ENCODE measurements at regions not wholly inside any gene's neighbourhood (a gene's known extent, or its start where the extent isn't known, plus 50 kb on each side); places are given as distances from the start of the nearest gene placed in this dataset.

DNA sequence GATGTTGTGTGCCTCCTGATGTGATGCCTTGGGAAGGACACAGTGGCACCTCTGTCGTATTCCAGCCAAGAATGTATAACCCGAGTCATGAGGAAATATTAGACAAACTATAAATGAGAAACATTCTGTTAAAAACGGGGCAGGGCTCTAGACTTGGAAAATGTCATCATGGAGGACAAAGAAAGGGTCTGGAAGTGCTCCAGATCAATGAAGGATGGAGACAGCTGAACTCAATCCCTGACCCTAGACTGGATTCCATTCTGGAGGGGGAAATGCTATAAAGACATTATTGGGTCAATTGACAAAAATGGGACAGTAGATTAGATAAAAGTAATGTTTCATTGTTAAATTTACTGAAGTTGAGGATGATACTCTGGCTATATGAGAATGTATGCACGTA is 92.1 kb downstream of the SLC4A3 start:
- no TSS peak for BruUV-seq (replicated peaks)
- H3K4me1 Mint-ChIP-seq (ENCODE audit: insufficient read depth, unreplicated experiment): peaks cover 23% of the 10 kb centered on the region
- ChIA-PET POLR2A (interaction anchor here (1.0 kb wide), 1 partner anchor 16 kb away, joined by 3 read pairs; no protein-coding TSS in a partner anchor), CTCF (no interaction called here)
- no peaks in the 10 kb centered on the region for H3K27me3 Mint-ChIP-seq (ENCODE audit: insufficient read depth, unreplicated experiment)
- no peak for DNase-seq (ENCODE audit: unreplicated experiment)
- H3K27ac Mint-ChIP-seq (ENCODE audit: low read depth, unreplicated experiment): no peak overlapping the region
- intact Hi-C loops (cut with micrococcal nuclease): no loop called here
- TF ChIP-seq, protein P1, sequence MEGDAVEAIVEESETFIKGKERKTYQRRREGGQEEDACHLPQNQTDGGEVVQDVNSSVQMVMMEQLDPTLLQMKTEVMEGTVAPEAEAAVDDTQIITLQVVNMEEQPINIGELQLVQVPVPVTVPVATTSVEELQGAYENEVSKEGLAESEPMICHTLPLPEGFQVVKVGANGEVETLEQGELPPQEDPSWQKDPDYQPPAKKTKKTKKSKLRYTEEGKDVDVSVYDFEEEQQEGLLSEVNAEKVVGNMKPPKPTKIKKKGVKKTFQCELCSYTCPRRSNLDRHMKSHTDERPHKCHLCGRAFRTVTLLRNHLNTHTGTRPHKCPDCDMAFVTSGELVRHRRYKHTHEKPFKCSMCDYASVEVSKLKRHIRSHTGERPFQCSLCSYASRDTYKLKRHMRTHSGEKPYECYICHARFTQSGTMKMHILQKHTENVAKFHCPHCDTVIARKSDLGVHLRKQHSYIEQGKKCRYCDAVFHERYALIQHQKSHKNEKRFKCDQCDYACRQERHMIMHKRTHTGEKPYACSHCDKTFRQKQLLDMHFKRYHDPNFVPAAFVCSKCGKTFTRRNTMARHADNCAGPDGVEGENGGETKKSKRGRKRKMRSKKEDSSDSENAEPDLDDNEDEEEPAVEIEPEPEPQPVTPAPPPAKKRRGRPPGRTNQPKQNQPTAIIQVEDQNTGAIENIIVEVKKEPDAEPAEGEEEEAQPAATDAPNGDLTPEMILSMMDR (IDR thresholded peaks at IDR 0.05; ENCODE audit: unreplicated experiment): no peak
- H3K36me3 Mint-ChIP-seq (ENCODE audit: insufficient read depth, unreplicated experiment): no peaks in the 10 kb centered on the region
- H3K9me3 Mint-ChIP-seq (ENCODE audit: unreplicated experiment): no peaks in the 10 kb centered on the region
- H3K4me3 Mint-ChIP-seq (ENCODE audit: unreplicated experiment): no peak overlapping the region

DNA sequence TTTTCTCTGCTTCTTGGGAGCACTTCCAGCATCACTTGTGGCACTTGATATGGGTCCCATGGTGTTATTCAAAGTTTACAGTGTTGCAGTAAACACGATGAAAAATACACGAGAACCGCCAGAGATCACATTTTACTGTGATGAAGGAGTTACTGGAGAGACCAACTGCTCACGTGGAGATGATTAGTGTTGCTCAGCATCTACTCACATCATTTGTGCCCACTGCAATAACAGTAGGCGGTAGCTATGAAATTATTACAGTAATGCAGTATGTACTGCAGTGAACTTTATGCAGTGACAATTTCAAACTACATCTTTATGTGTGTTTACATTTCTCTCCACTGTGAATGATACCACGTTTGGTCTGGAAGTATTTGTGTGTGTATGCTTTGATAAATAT is 93.5 kb downstream of the SLC4A3 start:
- Mint-ChIP-seq H3K4me1 (ENCODE audit: insufficient read depth, unreplicated experiment) (peaks cover 23% of the 10 kb centered on the region), H3K27ac (ENCODE audit: low read depth, unreplicated experiment) (no peak overlapping the region), H3K9me3 (ENCODE audit: unreplicated experiment) (no peaks in the 10 kb centered on the region), H3K4me3 (ENCODE audit: unreplicated experiment) (no peak overlapping the region), H3K36me3 (ENCODE audit: insufficient read depth, unreplicated experiment) (no peaks in the 10 kb centered on the region), H3K27me3 (ENCODE audit: insufficient read depth, unreplicated experiment) (no peaks in the 10 kb centered on the region)
- no peak for DNase-seq (ENCODE audit: unreplicated experiment)
- CTCF ChIA-PET: interaction anchor here (0.6 kb wide), 1 partner anchor 810 kb away, joined by 5 read pairs; no protein-coding TSS in a partner anchor
- TF ChIP-seq, protein P1 (IDR thresholded peaks at IDR 0.05; ENCODE audit: unreplicated experiment): no peak
- no TSS peak for BruUV-seq (replicated peaks)
- intact Hi-C loops (cut with micrococcal nuclease): no loop called here
- POLR2A ChIA-PET: interaction anchor here (0.7 kb wide), 1 partner anchor 263 kb away, joined by 3 read pairs; no protein-coding TSS in a partner anchor

DNA sequence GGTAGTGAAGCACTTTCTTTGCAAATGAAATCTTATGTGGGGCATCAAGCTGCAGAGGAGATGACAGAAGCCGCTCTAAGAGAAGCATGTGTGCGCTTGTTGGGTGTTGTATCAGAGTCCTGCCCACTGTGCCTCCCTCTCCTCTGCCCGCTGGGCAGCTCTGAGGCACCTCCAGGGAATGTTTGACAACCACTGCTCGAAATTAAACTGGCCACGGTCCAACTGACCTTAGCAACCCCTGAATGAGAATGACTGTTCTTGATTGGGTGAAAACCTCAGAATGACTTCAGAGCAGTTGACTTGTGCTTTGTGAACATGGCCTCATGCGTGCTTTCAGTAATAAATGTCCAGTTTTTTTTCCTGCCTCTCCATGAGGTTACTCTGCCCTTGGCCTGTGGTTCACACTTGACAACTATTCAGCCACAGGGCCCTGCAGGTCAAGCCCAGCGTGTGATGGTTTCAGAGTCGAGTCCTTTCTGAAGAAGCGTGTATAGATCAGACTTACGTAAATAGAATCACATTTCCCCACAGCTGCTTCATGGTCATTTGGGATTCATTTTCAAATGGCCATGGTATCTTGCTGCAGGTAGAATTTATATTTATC is 94.9 kb downstream of the SLC4A3 start:
- Mint-ChIP-seq H3K36me3 (ENCODE audit: insufficient read depth, unreplicated experiment) (no peaks in the 10 kb centered on the region), H3K9me3 (ENCODE audit: unreplicated experiment) (no peaks in the 10 kb centered on the region), H3K4me1 (ENCODE audit: insufficient read depth, unreplicated experiment) (peaks cover 23% of the 10 kb centered on the region), H3K27ac (ENCODE audit: low read depth, unreplicated experiment) (peak overlapping the region; percentile 5), H3K4me3 (ENCODE audit: unreplicated experiment) (no peak overlapping the region), H3K27me3 (ENCODE audit: insufficient read depth, unreplicated experiment) (no peaks in the 10 kb centered on the region)
- intact Hi-C loops (cut with micrococcal nuclease): no loop called here
- ChIA-PET POLR2A (interaction anchor here (0.7 to 1.7 kb wide), 8 partner anchors 11 to 1788 kb away, joined by 3 to 11 read pairs (median 4); no protein-coding TSS in a partner anchor), CTCF (interaction anchor here (0.7 to 2.2 kb wide), 4 partner anchors 11 to 20 kb away, joined by 3 to 8 read pairs (median 4); no protein-coding TSS in a partner anchor)
- BruUV-seq (replicated peaks): no TSS peak
- peak; percentile 88 for DNase-seq (ENCODE audit: unreplicated experiment)
- TF ChIP-seq, protein P1 (IDR thresholded peaks at IDR 0.05; ENCODE audit: unreplicated experiment): no peak

DNA sequence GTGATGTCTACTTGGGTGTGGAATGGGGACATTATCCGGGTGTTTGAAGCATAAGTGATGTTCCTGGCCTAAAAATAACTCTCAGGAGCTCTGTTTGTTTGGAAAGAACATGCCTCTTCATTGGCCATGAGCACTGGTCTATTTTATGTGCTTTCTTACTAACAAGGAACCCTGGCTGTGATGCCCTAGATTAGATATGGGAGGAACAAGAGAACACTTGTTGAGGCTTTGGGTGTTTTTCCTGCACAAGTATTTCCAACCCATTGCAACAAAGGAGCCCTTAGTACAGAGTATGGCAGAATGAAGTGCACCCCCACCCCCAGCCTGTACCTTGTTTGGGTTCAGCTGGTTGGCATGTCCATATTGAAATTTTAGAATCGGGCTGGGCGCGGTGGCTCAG is 95.9 kb downstream of the SLC4A3 start:
- intact Hi-C loops (cut with micrococcal nuclease): no loop called here
- H3K27ac Mint-ChIP-seq (ENCODE audit: low read depth, unreplicated experiment): no peak overlapping the region
- no peaks in the 10 kb centered on the region for H3K36me3 Mint-ChIP-seq (ENCODE audit: insufficient read depth, unreplicated experiment)
- no peaks in the 10 kb centered on the region for H3K27me3 Mint-ChIP-seq (ENCODE audit: insufficient read depth, unreplicated experiment)
- BruUV-seq (replicated peaks): no TSS peak
- POLR2A ChIA-PET: interaction anchor here (0.5 to 1.7 kb wide), 6 partner anchors 10 to 129 kb away, joined by 3 to 11 read pairs (median 4); no protein-coding TSS in a partner anchor
- CTCF ChIA-PET: interaction anchor here (0.7 to 2.2 kb wide), 3 partner anchors 13 to 21 kb away, joined by 4 to 8 read pairs (median 4); no protein-coding TSS in a partner anchor
- H3K9me3 Mint-ChIP-seq (ENCODE audit: unreplicated experiment): no peaks in the 10 kb centered on the region
- H3K4me3 Mint-ChIP-seq (ENCODE audit: unreplicated experiment): no peak overlapping the region
- DNase-seq (ENCODE audit: unreplicated experiment): no peak
- peaks cover 20% of the 10 kb centered on the region for H3K4me1 Mint-ChIP-seq (ENCODE audit: insufficient read depth, unreplicated experiment)
- TF ChIP-seq, protein P1 (IDR thresholded peaks at IDR 0.05; ENCODE audit: unreplicated experiment): no peak
